DMS 273 (cell line): ENCODE measurements at regions not wholly inside any gene's neighbourhood (a gene's known extent, or its start where the extent isn't known, plus 50 kb on each side); places are given as distances from the start of the nearest gene placed in this dataset.
A peak's percentile ranks its signal among the peaks of the same experiment; 100 is the strongest.
"Not testable (repeated sequence)": the region's sequence is repeated elsewhere in the genome, so short reads cannot be mapped to it uniquely, and the experiment has no call there.

ENCODE experiments used
- DNase-seq: peaks from one replicate; lab custom pipeline; 2025; ENCODE audit not compliant: unreplicated experiment; lab: John Stamatoyannopoulos, UW

DNA sequence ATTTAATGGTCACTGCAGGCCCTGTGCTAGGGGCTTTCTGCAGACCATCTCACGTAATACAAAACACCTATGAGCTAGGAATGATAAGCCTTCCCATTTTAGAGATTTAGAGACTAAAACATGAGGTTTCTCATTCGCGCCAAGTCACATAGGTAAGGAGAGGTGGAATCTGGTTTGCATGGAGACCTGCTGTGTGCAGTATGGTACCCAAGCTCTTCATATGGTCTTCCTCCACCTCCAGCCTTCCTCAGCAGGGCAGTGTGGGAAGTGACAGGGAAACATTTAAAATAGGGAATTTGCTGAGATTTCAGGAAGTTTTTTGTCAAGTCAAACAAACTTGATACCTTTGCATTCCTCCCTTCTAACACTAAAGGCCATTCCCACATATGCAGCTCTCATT is 337.6 kb downstream of the IL20RB start:
- DNase-seq, result no peak

- DNase-seq, result no peak
Measured at GRCh38 chr3:137296116-137296515, 338.3 kb downstream of the IL20RB start.

DNA sequence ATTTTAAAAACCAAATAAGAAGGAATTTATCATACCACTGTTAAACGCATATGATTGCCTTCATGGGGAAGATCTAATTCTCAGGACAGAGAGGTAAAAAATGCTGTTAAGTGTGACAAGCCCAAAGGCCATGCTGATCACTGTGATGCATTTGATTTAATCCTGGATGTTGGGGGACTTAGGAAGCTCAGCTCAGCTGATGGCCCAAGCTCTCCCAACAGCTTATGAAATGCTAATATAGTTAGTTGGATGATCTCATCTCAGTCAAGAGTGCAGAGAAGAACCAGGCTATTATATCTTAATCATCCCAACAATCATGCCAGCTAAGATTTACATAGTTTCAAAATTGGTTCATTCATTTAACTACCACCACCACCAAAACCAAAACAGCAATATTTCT is 340.0 kb downstream of the IL20RB start:
- DNase-seq, result no peak

DNA sequence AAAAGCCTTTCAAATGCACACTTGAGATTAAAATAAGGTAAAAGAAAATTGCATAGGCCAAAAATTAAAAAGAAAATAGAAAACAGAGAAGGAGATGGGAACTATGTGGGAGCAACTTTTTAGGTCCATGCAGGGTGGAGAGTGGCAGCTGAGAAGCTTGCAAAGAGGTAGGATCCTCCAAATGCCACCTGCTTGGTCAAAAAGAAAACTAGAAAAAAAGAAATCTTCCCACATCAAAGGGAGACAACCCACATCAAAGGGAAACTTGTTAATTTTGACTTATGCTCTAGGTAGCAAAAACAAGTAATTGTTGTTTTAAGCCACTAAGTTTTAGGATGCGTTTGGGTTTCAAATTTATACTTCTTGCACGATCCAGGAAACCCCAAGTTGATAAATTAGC is 342.9 kb downstream of the IL20RB start:
- DNase-seq, result no peak

DNA sequence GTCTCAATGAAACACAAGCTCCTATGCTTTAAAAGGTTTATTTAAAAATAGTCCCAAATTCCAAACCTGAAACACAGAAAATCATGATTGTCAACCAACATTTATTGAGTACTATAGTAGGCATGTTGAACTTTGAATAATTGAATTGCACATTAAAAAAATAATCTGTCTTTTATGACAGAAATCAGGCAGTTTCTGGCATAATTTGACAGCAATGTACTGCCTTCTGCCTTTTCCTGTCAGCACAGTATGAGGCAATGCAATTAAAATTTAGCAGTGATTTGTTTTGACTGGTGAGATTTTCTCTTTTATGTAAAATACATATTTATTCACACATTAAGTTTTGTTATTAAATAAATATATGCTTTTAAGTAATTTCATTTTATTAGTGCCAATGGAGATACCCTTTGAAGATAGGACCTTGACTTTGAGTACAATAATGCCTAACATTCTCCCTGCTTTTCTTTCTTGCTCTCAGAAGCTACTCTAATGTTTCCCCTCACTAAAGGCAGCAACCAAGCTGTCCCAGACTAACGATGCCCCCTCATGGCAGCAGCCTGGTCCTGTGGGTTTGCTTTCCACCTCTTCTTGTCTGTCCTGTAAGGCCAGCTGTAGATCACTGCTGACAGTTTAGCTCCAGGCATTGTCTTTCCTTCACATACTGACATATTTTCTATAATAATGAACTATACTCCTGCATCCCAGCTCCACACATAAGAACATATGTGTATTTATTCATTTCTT is 346.7 kb downstream of the IL20RB start:
- peak; percentile 38 for DNase-seq

DNA sequence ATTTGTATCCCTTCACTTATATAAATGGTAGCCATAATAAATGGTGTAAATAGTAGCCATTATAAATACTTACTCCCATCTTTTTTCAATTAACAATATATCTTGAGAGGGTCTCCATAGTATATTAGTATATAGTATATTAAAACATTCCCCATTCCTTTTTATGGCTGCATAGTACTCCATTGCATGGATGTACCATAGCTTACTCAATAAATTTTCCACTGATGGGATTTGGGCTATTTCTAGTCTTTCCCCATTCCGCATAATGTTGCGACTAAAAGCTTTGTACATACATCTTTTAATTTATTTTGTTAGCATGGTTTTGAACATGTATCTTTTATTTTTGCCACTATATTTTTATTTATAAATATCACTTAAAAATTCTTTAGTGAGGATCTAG is 366.3 kb downstream of the IL20RB start:
- DNase-seq, result no peak

DNA sequence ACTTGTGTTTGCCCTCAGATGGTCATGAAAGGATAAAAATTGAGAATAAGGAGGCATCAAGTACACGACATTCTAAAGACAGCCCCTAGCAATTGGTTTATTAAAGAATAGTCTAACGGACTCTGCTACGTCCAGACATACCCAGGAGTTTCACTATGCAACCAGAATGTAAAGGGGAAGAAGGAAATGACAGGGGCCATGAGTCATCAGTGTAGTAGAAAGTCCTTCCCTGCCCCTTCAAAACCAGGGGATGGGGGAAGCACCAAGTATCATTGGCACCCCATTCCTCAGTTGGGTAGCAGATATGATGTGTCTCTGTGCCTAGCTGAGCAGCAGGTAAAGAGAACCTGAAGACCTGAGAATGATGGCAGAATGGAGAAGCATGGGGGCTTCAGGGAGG is 367.4 kb downstream of the IL20RB start:
- no peak for DNase-seq

- DNase-seq, result no peak
Measured at GRCh38 chr3:137325934-137326333, 368.2 kb downstream of the IL20RB start.

DNA sequence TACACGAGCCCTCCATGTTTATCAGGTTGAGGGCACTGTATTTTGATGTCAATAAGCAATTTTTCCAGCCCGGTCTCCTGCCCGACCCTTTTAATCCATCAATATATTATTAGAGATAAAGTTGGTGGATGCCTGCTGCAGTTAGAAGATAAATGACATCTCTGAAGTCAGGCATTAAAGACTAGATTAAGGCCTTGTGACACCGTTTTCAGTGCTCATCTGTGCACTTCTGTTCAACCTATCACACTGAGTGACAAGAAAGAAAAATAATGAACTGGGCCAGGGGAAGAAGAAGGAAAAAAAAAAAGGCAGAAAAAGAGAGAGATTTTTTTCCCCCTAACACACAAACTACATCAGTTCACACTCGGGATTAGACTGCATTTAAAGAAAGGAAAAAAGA is 371.8 kb downstream of the IL20RB start:
- DNase-seq, result no peak

GRCh38 chr3:137330246-137330645 is 372.5 kb downstream of the IL20RB start:
- DNase-seq, result no peak

- no peak for DNase-seq
Measured at GRCh38 chr3:137332297-137332696, 374.5 kb downstream of the IL20RB start.

DNA sequence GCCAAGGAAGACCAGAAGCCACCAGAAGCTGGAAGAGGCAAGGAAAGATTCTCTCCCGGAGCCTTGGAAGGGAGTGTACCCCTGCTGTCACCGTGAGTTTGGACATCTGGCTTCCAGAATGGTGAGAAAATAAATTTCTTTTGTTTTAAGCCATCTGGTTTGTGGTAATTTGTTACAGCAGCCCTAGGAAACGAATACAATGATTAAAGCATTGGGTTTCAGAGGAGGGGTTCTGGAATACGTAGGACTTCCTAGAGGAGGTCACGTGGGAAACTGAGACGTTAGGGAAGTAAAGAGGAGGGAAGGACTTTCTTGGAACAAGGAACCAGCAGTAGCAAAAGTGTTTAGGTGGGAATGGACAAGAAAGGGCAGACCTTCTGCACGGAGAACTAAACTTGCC is 377.7 kb downstream of the IL20RB start:
- DNase-seq, result peak; percentile 86

GRCh38 chr3:137338400-137338799 is 380.6 kb downstream of the IL20RB start:
- not testable (repeated sequence) for DNase-seq

GRCh38 chr3:137343283-137343682 is 385.5 kb downstream of the IL20RB start:
- no peak for DNase-seq

DNA sequence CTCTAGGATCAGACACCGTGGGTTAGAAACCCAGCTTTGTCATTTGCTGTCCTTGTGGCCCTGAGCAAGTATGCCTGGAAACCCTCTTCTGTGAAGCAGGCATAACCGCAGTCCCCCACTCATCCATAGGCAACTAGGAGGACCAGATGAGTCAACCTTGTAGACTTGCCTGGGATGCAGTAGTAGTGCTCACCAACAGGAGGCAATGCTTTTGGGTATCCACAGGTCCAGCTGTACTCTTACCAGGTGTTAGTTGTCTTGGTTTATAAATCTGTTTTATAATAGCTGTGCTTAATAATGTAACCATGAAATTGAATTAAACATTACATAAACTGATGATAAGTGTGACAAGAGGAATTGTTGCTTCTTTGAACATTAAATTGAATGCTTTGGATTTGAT is 389.3 kb downstream of the IL20RB start:
- DNase-seq, result peak; percentile 31

DNA sequence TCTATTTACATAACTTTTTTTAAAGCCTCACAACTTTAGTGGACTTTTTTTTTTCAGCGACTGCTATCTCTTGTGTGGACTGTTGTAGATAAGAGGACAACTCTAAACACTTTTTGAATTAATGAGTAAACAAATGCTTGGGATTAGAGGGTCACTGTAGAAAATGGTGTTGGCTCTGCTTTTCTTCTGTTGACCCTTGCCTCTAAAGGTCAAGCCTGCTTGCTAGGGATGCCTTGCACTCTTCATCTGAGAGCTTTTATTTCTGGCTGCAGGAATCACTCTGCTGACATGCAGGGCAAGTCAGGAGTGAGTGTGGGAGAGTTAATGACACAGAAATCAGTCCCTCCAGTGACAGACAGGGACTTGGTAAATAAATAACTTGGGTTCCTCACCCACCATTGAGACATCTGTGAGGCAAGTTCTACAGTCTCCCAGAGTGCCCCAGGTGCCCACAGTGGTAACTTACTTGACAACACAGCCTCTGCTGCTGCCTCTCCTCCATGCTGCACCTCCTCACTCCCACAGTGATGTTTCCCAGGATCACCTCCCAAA is 390.1 kb downstream of the IL20RB start:
- no peak for DNase-seq

DNA sequence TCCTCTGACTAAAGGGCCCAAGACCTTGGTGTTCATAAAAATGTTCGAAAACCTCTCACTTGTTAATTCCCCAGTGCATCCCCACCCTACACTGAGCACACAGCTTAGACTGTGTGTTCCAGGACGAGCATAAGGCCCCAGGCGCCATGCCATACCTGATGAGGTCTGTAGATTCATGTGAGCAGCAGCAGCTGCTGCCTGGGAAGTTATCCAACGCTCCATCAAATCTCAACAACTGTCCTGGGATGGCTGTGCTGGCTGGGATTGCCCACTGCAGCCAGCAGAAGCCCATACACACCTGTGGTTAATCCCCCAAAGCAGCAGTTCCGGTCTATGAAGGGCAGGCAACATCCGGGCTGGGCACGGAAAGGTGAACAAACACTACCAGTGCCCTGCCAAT is 391.2 kb downstream of the IL20RB start:
- peak; percentile 85 for DNase-seq

- DNase-seq, result no peak
Measured at GRCh38 chr3:137349557-137350348, 392.0 kb downstream of the IL20RB start.

DNA sequence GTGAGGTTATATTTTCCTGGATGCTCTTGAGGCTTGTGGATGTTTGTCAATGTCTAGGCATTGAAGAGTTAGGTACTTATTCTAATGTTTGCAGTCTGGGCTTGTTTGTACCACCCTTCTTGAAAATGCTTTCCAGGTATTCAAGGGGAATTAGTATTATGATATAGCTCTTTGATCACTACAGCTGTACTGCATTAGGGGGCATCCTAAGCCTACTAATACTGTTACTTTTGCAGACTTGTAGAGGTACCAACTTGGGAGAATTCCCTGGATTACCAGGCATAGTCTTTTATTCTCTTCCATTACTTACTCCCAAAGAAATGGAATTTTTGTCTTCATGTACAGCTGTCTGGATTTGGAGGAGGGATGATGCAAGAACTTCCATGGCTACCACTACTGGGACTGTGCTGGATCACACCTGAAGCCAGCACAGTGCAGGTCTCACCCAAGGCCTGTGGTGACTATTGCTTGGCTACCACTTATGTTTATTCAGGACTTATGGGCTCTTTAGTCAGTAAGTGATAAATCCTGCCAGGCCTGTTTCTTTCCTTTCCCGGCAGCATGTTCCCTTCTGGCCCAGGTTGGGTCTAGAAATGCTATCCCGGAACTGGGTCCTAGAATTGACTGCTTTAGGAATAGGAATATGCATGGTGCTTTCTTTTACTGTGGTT is 402.9 kb downstream of the IL20RB start:
- DNase-seq, result no peak

DNA sequence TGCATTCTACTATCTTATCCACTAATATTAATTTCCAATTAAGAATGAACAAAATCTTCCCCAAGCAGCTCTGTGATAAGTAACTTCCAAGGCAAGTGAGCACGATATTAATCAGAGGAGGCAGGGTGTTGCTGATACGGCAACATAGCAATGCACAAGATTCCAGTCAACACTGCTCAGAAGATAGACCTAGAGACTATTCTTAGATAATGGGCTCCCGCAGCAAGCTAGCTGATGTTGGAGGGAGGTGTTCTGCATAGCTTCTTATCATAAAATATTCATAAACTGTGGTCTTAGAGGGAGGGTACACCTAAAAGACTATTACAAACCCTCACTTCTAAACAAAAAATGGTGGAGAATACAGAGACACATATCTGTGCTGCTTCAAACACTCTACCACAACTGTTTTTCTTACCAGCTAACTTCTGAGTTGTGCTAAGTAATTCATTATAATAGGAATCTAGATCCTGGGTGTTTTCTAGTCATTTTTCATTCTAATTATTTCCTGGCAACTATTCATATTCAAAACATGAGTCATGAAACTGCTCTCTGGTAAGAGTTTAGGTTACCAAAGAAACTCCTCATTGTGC is 382.0 kb upstream of the SOX14 start:
- no peak for DNase-seq

GRCh38 chr3:137385922-137386321 is 378.2 kb upstream of the SOX14 start:
- DNase-seq, result no peak
